PC-9 (cell line): ENCODE measurements at regions not wholly inside any gene's neighbourhood (a gene's known extent, or its start where the extent isn't known, plus 50 kb on each side); places are given as distances from the start of the nearest gene placed in this dataset.

ENCODE experiments used
- EZH2 ChIP-seq: fragments of 200-600 bp; sonication (generic); IDR thresholded peaks from 2 replicates; pipeline ENCODE4 v1.8.0; 2017; ENCODE audit warnings: antibody characterized with exemption, low read depth
- TF ChIP-seq, protein P1 (sequence below): fragments of 200-600 bp; sonication (generic); conservative IDR thresholded peaks from 2 replicates; pipeline ENCODE4 v1.6.1; 2017; ENCODE audit warnings: mixed run types, antibody characterized with exemption, mild to moderate bottlenecking, moderate library complexity

DNA sequence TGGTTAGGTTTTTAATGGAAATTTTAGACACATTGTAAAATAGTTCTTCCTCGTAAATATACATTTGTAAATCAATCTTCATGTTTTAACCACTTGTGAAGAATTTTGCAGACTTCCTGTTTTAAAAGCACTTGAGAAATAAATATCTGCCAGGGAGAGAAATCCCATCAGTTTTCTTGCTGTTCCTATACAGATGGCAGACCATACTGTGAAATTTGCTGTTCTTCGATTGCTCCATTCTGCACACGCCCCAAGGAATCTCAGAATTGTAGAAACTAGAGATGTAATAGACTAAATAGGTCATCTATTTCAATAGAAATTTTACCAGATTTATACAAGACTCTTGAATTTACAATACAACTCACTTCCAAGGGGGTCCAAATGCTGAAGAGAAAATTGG lies 75.8 kb upstream of the PIK3C3 start:
- TF ChIP-seq, protein P1, sequence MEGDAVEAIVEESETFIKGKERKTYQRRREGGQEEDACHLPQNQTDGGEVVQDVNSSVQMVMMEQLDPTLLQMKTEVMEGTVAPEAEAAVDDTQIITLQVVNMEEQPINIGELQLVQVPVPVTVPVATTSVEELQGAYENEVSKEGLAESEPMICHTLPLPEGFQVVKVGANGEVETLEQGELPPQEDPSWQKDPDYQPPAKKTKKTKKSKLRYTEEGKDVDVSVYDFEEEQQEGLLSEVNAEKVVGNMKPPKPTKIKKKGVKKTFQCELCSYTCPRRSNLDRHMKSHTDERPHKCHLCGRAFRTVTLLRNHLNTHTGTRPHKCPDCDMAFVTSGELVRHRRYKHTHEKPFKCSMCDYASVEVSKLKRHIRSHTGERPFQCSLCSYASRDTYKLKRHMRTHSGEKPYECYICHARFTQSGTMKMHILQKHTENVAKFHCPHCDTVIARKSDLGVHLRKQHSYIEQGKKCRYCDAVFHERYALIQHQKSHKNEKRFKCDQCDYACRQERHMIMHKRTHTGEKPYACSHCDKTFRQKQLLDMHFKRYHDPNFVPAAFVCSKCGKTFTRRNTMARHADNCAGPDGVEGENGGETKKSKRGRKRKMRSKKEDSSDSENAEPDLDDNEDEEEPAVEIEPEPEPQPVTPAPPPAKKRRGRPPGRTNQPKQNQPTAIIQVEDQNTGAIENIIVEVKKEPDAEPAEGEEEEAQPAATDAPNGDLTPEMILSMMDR, result no peak
- no peak for TF ChIP-seq EZH2
